Renal cortex interstitium (tissue), 11 donors: ENCODE measurements at regions not wholly inside any gene's neighbourhood (a gene's known extent, or its start where the extent isn't known, plus 50 kb on each side); places are given as distances from the start of the nearest gene placed in this dataset.
"Not testable (repeated sequence)": the region's sequence is repeated elsewhere in the genome, so short reads cannot be mapped to it uniquely, and the experiment has no call there.

Experiments
- DNase-seq, 11 donors: peaks; one replicate each; pipeline ENCODE4 v3.0.0-alpha.2; 2013; ENCODE audit warnings: low read depth in 9 of 11, low spot score in 4 of 11; ENCODE audit errors: extremely low read depth in 1 of 11

DNA sequence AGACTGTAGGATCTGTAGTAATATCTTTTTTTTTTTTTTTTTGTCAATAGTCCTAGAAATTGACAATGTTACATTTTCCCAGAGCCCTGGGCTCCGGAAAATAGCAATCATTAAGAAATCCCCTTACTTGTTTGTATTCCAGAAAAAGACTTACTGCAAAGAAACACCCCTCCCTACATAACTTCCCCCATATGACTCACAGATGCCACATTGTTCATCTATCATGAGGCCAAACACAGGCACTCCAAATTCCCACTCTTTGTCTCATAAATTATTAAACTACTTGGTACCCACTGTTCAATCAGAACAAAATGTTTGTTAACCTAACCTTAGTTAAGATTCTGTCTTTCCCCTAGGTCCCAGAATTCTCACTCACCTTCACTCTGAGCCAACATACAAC, 53.5 kb downstream of the TEX51 start:
- DNase-seq = no peak

DNA sequence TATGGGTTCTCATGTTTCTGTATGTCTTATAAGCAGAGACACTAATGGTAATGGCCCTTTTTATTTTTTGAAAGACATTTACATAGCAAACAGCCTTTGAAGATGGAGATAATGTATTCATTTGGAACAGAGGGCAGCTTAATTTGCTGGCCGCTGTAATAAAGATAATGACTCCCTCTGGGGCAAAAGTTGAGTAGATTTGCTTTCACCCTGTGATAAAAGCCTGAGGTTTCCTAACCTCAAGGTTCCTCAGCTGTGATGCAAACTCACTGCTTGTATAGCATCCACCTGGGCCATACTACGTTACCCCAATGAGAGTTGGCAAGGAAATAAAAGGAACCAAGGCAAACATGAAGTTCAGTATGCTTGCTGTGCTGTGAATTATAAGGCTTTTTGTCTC, 54.8 kb downstream of the TEX51 start:
- no peak for DNase-seq

DNA sequence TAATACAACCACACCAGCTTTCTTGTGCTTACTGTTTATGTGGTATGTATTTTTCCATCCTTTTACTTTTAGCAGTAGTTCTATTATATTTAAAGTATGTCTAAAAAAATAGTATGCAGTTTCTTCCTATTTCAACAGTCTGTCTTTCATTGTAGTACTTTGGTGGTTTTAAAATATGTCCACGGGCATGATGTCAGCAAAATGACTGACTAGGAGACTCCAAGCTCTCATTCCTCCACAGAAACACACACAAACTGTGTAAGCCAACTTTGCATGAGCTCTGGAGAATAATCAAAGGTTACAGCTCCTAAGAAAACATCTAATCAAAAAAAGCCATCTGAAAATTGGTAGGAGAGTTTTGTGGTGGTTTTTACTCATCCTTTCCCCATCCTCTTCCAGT, 56.1 kb downstream of the TEX51 start:
- DNase-seq = no peak

GRCh38 chr2:126956773-126957172, 58.1 kb downstream of the TEX51 start:
- not testable (repeated sequence) for DNase-seq

GRCh38 chr2:126963390-126963789, 64.7 kb downstream of the TEX51 start:
- DNase-seq = no peak

DNA sequence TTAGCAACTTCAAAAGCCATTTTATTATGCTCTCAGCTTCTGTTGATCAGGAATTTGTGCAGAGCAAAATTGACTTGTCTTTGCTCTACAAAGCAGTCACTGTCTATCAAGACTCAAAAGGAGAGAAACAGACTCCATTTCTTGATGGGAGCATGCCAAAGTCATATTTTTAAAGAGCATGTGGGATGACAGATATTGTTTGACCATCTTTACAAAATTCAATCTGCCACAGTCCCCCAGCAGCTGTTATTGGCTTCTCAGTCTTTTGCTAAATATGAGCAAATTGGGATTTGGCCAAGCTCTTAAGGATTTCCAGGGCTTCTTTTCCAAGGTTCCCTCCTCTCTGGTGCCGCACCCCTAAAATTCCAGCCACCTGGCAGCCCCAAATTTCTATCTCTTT, 67.9 kb downstream of the TEX51 start:
- no peak for DNase-seq

DNA sequence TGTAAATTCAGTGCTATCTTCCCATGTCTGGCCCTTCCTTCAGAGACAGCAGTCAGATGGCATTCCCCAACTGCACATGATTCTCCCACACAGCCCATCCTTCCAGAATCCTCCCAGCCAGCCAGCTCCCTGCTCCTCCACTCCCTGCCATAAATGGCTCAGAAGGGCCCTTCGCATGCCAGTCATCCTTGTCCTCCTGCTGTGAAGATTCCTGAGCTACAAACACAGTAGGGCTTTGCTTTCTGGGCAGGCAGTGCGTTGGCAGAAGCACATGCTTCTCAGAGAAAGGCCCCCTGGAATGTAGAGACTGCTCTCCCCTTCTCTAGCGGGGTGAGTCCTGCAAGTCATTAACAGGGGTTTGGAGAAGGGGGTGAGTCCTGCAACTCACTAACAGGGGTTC, 71.9 kb downstream of the TEX51 start:
- DNase-seq = no peak

- DNase-seq = no peak
Observed at GRCh38 chr2:126971162-126971480, 72.4 kb downstream of the TEX51 start.

DNA sequence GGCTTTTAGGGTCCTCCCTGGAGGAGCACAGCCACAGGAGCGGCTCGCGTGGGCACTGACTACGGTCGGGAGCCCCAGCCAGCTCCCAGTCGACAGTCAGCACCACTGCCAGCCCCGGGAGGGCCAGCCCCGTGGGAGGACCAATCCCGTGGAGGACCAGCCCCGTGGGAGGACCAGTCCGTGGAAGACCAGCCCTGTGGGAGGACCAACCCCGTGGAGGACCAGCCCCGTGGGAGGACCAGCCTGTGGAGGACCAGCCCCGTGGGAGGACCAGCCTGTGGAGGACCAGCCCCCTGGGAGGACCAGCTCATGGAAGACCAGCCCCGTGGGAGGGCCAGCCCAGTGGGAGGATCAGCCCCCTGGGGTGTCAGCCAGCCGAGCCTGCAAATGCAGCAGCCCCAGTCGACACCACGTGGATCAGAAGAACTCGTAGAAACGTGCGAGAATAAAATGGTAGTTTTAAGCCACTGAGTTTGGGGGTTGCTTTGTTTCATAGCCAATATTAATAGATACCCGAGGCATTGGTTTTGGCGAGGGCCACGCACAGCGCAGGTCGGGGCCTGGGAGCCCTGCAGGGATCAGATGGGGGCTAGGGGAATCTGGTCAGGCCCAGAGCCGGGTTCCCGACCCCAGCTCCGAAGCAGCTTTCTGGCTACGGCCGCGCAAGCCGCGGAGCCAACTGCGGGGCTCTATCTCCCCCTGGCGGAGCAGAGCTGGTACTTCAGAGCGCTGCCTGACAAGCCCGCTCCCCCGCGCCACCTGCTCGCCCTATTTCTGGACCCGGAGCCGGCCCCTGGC, 73.0 kb downstream of the TEX51 start:
- peak; percentile 41 to 73 (median 64) for DNase-seq

DNA sequence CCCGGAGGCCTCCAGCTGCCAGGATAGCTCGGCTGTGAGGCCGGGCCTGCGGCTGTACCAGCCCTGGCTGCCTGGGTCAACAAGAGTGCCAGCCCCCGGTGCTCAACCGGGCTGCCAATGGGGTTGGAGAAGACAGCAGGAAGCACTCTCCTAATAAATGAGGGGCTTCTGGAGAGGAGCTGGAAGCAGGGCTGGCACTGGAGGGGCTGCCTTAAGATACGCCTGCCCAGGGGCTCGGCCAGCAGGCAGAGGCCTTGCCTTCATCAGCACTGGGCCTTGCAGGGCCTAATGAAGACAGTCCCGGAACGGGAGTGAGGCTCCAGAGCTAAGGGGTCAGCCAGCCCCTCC, 73.6 kb downstream of the TEX51 start:
- DNase-seq = no peak

DNA sequence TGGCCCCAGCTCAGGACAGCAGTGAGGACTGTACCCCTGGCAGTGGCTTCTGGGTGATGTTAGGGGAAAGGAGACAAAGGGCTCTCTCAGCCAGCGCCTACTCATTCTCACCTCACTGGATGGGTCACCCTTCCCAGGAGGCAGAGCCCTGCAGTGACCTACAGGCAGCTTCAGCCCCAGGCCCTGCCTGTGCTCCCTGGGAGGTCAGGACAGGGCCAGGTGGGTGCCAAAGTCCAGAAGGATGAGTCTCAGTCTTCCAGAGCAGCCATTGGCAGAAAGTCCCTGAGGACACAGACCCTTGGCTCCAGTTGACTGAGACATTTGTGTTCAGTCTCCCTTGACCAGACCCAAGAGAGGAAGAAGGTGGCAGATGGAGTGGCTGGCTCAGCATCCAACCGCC, 75.1 kb downstream of the TEX51 start:
- DNase-seq = no peak

DNA sequence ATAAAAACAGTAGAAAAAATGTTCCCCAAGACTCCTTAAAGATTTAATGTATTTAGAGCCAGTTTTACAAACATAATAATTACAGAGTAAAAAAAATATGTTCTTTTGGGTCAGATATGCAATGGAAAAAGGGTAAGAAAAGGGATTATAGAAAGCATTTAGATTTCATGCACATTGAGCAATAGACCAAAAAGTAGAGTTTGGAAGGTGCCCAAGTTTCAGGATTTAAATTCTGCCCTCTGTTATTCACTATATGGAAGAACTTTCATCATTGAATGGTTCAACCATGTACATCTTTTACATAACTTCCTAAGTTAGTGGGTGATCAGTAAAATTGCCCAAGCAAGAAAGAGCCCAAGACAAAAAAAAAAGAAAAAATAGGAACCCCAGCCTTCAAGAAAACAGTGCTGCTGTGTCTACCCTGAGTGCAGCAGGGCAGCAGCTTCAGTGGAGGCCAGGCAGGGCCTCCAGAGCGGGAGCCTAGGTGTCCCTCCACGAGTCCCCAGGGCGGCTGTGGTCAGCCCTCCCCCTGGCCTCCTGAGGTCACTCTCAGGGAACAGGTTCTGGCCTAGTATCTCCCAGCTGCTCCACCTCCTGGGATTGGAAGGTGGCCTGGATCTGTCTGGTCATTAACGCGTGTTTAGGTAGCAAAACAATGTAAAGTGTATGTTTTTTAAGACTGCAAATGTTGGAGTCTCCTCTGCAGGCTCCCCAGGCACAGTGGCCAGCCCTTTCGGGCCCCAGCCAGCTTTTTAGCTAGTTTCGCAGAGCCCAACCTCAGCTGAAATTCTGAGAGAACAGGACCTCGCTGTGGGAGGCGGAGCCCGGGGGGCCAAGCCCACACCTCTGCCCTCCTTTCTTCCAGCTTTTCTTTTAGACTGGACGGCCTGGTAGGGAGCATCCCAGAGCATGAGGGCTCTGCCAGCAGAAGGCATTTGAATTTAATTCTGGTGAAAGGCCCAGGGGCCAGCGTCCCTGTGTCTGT, 77.3 kb downstream of the TEX51 start:
- DNase-seq = no peak

GRCh38 chr2:126976721-126977328, 78.1 kb downstream of the TEX51 start:
- no peak for DNase-seq

DNA sequence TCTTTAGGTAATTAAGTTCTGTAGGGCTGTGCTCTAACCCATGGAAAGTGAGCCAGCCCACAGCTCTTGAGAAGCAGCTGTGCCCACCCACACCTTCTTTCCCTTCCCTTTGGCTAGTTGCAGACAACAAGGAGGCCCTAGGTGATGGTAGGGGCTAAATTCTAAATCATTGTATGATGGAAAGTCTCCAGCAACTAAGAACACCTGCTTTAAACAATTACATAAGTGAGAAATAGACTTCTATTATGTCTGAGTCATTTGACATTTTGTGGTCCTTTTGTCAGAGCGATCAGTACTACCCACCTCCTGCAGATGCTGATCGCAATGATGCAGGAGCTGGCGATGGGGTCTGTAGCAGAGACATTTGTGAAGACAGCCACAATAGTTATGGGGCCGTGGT, 79.6 kb downstream of the TEX51 start:
- DNase-seq = no peak

DNA sequence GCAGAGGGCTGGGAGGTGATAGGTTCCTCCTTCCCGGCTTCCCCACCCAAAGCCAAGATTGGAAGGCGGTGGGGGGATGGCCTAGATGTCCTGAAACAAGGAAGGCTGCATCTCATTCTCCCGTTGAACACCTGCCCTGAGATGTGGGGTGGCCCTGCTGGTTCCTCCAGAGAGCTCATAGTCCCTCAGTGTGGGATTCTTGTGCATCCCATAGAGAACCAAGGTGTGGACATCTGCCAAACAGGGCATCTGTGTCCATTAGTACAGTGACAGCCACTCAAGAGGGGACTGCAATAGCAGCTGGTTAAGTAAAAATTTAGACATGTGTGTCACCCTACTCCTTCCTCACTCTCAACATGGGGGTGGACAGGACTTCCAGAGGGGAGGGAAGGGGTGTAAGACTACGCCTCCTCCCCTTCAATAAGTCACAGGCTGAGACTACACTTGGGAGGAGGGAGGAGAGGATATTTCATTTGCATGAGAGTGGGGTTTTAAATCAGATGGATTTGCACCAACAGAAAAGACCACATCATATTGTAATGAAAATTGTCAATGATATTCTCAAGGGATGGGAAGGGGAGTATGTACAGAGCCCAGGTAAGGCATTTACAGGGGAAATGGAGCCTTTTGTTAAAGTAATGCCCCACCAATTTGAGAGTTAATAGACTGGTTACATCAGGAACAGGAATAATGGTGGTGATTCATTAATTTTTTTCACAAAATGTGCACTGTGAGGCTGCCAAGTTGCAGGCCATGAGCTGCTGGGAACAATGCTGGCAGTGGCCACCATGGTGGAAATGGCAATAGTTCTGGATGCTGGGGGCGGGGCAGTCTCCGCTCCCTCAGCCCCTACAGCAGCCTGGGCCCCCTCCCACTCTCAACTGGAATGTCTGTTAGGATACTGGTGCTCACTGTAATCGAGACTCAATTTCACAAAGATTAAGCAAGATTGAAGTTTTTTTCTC, 80.6 kb downstream of the TEX51 start:
- no peak for DNase-seq

DNA sequence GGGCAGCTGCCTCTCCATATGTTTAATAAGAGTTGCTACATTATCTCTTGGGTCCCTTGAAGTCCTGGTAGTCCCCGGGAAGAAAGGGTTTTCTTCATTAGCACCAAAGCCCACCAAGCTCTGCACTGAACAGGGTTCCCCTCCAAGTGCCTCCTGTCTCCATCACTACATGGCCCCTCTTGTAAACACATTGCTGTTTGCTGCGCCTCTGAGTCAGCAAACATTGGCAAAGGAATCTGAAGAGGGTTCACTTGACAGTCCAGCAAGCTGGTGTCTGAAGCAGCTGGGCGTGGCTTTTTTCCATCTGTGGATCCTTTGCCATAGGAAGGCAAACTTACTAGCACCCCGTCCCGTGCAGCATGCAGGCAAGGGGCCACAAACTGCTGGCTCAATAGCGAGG, 82.8 kb downstream of the TEX51 start:
- DNase-seq = no peak

DNA sequence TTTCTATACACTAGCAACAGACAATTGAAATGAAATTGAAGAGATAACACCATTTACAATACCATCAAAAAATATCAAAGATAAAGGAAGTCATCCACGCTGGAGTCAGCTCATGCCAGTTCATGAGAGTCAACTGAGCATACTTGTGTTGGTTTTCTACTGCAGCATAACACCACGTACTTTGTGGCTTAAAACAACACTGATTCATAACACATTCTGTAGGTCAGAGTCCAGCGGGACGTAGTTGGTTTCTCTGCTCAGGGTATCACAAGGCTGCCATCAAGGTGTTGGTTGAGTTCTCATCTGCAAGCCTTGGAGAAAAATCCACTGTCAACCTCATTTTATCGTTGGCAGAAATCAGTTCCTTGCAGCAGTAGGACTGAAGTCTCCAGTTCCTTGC, 84.2 kb downstream of the TEX51 start:
- no peak for DNase-seq

DNA sequence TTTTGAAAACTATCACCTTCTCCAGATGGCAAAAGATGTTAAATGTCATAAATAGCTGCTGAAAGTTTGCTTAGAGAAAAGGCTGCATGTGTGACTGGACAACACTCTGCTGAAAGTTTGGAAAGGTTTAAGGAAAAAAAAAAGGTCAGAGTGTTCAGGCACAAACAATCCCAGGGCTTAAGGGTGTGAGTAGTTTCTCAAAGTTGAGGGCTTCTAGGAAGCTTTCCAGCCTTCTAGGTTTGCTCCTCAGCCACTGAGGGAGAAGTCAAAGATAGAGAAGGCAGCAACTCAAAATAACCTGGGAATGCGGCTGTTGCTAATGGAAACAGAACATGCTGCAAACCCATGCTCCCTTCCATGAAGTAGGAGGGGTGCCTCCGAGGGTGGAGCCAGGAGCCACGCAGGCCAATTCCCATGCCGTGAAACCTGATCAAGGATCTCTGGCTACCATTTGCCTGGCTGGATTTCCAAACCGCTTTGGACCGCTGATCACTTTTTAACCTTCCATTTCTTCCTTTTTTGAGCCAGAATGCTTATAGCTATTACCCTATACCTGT, 88.0 kb downstream of the TEX51 start:
- no peak for DNase-seq

- no peak for DNase-seq
Observed at GRCh38 chr2:126988482-126988881, 89.8 kb downstream of the TEX51 start.
